ENCODE measurements at regions not wholly inside any gene's neighbourhood (a gene's known extent, or its start where the extent isn't known, plus 50 kb on each side); places are given as distances from the start of the nearest gene placed in this dataset.

- ATAC-seq (no peak), DNase-seq (ENCODE audit: low spot score in 2 of 2) (no peak)
- H3K36me3 Mint-ChIP-seq, result no peaks in the 10 kb centered on the region
- H3K9me3 Mint-ChIP-seq, result peaks cover 0 to 4% of the 10 kb centered on the region in 2 donors
- H3K27ac Mint-ChIP-seq, result no peak overlapping the region
Observed at GRCh38 chr21:16577975-16578374, 848.2 kb downstream of the USP25 start.

GRCh38 chr21:16578912-16579311 lies 849.1 kb downstream of the USP25 start:
- Mint-ChIP-seq H3K27ac (no peak overlapping the region), H3K36me3 (no peaks in the 10 kb centered on the region), H3K9me3 (peaks cover 0 to 4% of the 10 kb centered on the region in 2 donors)
- DNase-seq (ENCODE audit: low spot score in 2 of 2) (no peak), ATAC-seq (no peak)

- Mint-ChIP-seq H3K36me3 (no peaks in the 10 kb centered on the region), H3K9me3 (peaks cover 0 to 4% of the 10 kb centered on the region in 2 donors), H3K27ac (peak overlapping the region in 1 of 2 donors; percentile 65)
- no peak for DNase-seq (ENCODE audit: low spot score in 2 of 2)
- no peak for ATAC-seq
Observed at GRCh38 chr21:16579538-16579937, 849.8 kb downstream of the USP25 start.

GRCh38 chr21:16580661-16581060 lies 850.9 kb downstream of the USP25 start:
- Mint-ChIP-seq H3K9me3 (peaks cover 0 to 4% of the 10 kb centered on the region in 2 donors), H3K36me3 (no peaks in the 10 kb centered on the region), H3K27ac (no peak overlapping the region)
- ATAC-seq, result no peak
- no peak for DNase-seq (ENCODE audit: low spot score in 2 of 2)

- no peaks in the 10 kb centered on the region for H3K36me3 Mint-ChIP-seq
- H3K27ac Mint-ChIP-seq, result no peak overlapping the region
- ATAC-seq (no peak), DNase-seq (ENCODE audit: low spot score in 2 of 2) (no peak)
- no peaks in the 10 kb centered on the region for H3K9me3 Mint-ChIP-seq
Observed at GRCh38 chr21:16583556-16583955, 853.8 kb downstream of the USP25 start.

- no peak for DNase-seq (ENCODE audit: low spot score in 2 of 2)
- no peak for ATAC-seq
- Mint-ChIP-seq H3K9me3 (no peaks in the 10 kb centered on the region), H3K27ac (no peak overlapping the region), H3K36me3 (no peaks in the 10 kb centered on the region)
Observed at GRCh38 chr21:16584756-16585155, 855.0 kb downstream of the USP25 start.

GRCh38 chr21:16585896-16586295 lies 856.1 kb downstream of the USP25 start:
- H3K9me3 Mint-ChIP-seq, result no peaks in the 10 kb centered on the region
- ATAC-seq (no peak), DNase-seq (ENCODE audit: low spot score in 2 of 2) (no peak)
- no peaks in the 10 kb centered on the region for H3K36me3 Mint-ChIP-seq
- no peak overlapping the region for H3K27ac Mint-ChIP-seq

GRCh38 chr21:16587141-16587581 lies 857.4 kb downstream of the USP25 start:
- DNase-seq (ENCODE audit: low spot score in 2 of 2) (no peak), ATAC-seq (no peak)
- no peaks in the 10 kb centered on the region for H3K9me3 Mint-ChIP-seq
- H3K27ac Mint-ChIP-seq, result no peak overlapping the region
- H3K36me3 Mint-ChIP-seq, result no peaks in the 10 kb centered on the region

- Mint-ChIP-seq H3K9me3 (no peaks in the 10 kb centered on the region), H3K27ac (no peak overlapping the region), H3K36me3 (no peaks in the 10 kb centered on the region)
- DNase-seq (ENCODE audit: low spot score in 2 of 2) (no peak), ATAC-seq (no peak)
Observed at GRCh38 chr21:16587681-16588375, 858.0 kb downstream of the USP25 start.

- ATAC-seq (no peak), DNase-seq (ENCODE audit: low spot score in 2 of 2) (no peak)
- no peaks in the 10 kb centered on the region for H3K9me3 Mint-ChIP-seq
- H3K27ac Mint-ChIP-seq, result no peak overlapping the region
- H3K36me3 Mint-ChIP-seq, result no peaks in the 10 kb centered on the region
Observed at GRCh38 chr21:16588433-16588860, 858.7 kb downstream of the USP25 start.

GRCh38 chr21:16589006-16589898 lies 859.5 kb downstream of the USP25 start:
- DNase-seq (ENCODE audit: low spot score in 2 of 2) (no peak), ATAC-seq (no peak)
- Mint-ChIP-seq H3K9me3 (no peaks in the 10 kb centered on the region), H3K36me3 (no peaks in the 10 kb centered on the region), H3K27ac (no peak overlapping the region)

- H3K36me3 Mint-ChIP-seq, result no peaks in the 10 kb centered on the region
- DNase-seq (ENCODE audit: low spot score in 2 of 2), result no peak
Observed at GRCh38 chr21:16590186-16590585, 860.4 kb downstream of the USP25 start.

GRCh38 chr21:16590641-16591292 lies 861.0 kb downstream of the USP25 start:
- DNase-seq (ENCODE audit: low spot score in 2 of 2) (no peak), ATAC-seq (no peak)
- Mint-ChIP-seq H3K36me3 (no peaks in the 10 kb centered on the region), H3K9me3 (no peaks in the 10 kb centered on the region), H3K27ac (no peak overlapping the region)

More at GRCh38 chr21:16590186-16590585, 860.4 kb downstream of the USP25 start:
- H3K27ac Mint-ChIP-seq, result no peak overlapping the region
- no peak for ATAC-seq
- no peaks in the 10 kb centered on the region for H3K9me3 Mint-ChIP-seq

- DNase-seq (ENCODE audit: low spot score in 2 of 2), result no peak
- Mint-ChIP-seq H3K9me3 (peaks cover 0 to 4% of the 10 kb centered on the region in 2 donors), H3K27ac (no peak overlapping the region), H3K36me3 (no peaks in the 10 kb centered on the region)
- ATAC-seq, result no peak
Observed at GRCh38 chr21:16592381-16592780, 862.6 kb downstream of the USP25 start.

GRCh38 chr21:16594191-16594590 lies 864.4 kb downstream of the USP25 start:
- ATAC-seq (no peak), DNase-seq (ENCODE audit: low spot score in 2 of 2) (no peak)
- H3K9me3 Mint-ChIP-seq, result peaks cover 5 to 9% of the 10 kb centered on the region in 2 donors
- H3K36me3 Mint-ChIP-seq, result no peaks in the 10 kb centered on the region
- no peak overlapping the region for H3K27ac Mint-ChIP-seq

- DNase-seq (ENCODE audit: low spot score in 2 of 2), result no peak
- no peak for ATAC-seq
Observed at GRCh38 chr21:16596369-16596768, 866.6 kb downstream of the USP25 start.

GRCh38 chr21:16597753-16598152 lies 868.0 kb downstream of the USP25 start:
- no peak for ATAC-seq
- no peak for DNase-seq (ENCODE audit: low spot score in 2 of 2)
- Mint-ChIP-seq H3K36me3 (no peaks in the 10 kb centered on the region), H3K9me3 (peaks cover 8 to 12% of the 10 kb centered on the region in 2 donors), H3K27ac (no peak overlapping the region)

More at GRCh38 chr21:16596369-16596768, 866.6 kb downstream of the USP25 start:
- no peak overlapping the region for H3K27ac Mint-ChIP-seq
- no peaks in the 10 kb centered on the region for H3K36me3 Mint-ChIP-seq
- peaks cover 5 to 9% of the 10 kb centered on the region in 2 donors for H3K9me3 Mint-ChIP-seq
